Keratinocyte (primary cell): ENCODE measurements at regions not wholly inside any gene's neighbourhood (a gene's known extent, or its start where the extent isn't known, plus 50 kb on each side); places are given as distances from the start of the nearest gene placed in this dataset.

Experiments
- DNase-seq: peaks from one replicate; pipeline ENCODE4 v3.0.0-alpha.2; 2011; ENCODE audit warnings: low read depth, missing footprints, low spot score
- FAIRE-seq: peaks from 2 replicates; lab custom pipeline; 2011; peaks lifted over from hg19 to GRCh38; lab: Jason Lieb, UNC
- H2AFZ ChIP-seq: 2 replicates; pipeline ENCODE4 v1.6.0; 2012; ENCODE audit warnings: low read length, control low read depth, inconsistent platforms; ENCODE audit not compliant: control insufficient read depth
- H3K27ac ChIP-seq: 2 replicates; pipeline ENCODE4 v1.5.1; 2011; ENCODE audit warnings: low read length; ENCODE audit not compliant: control insufficient read depth, insufficient read depth
- H3K27me3 ChIP-seq: 3 replicates; pipeline ENCODE4 v1.6.0; 2011; ENCODE audit warnings: low read length; ENCODE audit not compliant: control insufficient read depth, insufficient read depth; ENCODE audit errors: extremely low read depth
- H3K36me3 ChIP-seq, 2 experiments: 2 replicates in 1 of 2; 3 replicates in 1 of 2; pipeline ENCODE4 v1.5.1; 2011; ENCODE audit warnings: low read length in 2 of 2, mild to moderate bottlenecking in 1 of 2; ENCODE audit not compliant: control insufficient read depth in 2 of 2, insufficient read depth in 2 of 2; ENCODE audit errors: extremely low read depth in 1 of 2
- H3K4me1 ChIP-seq: 3 replicates; pipeline ENCODE4 v1.5.1; 2011; ENCODE audit warnings: low read length; ENCODE audit not compliant: control insufficient read depth, insufficient read depth; ENCODE audit errors: extremely low read depth
- H3K4me2 ChIP-seq: 3 replicates; pipeline ENCODE4 v1.6.0; 2011; ENCODE audit warnings: low read depth, low read length; ENCODE audit not compliant: control insufficient read depth, insufficient read depth; ENCODE audit errors: extremely low read depth
- H3K4me3 ChIP-seq, 3 experiments: fragments of 200-600 bp in 1 of 3; sonication (generic) in 1 of 3; 2 replicates in 2 of 3; 3 replicates in 1 of 3; pipeline ENCODE4 v1.5.1; 2011 to 2016; ENCODE audit warnings: low read length in 3 of 3, mild to moderate bottlenecking in 3 of 3, control low read depth in 2 of 3, inconsistent platforms in 1 of 3, low read depth in 1 of 3, mixed read lengths in 1 of 3, mixed run types in 1 of 3, moderate library complexity in 1 of 3; ENCODE audit not compliant: control insufficient read depth in 2 of 3, insufficient read depth in 2 of 3; ENCODE audit errors: extremely low read depth in 1 of 3
- H3K79me2 ChIP-seq: 2 replicates; pipeline ENCODE4 v1.6.0; 2012; ENCODE audit warnings: low read length; ENCODE audit not compliant: control insufficient read depth, insufficient read depth
- H3K9ac ChIP-seq: 3 replicates; pipeline ENCODE4 v1.6.0; 2011; ENCODE audit warnings: low read length; ENCODE audit not compliant: control insufficient read depth, insufficient read depth; ENCODE audit errors: extremely low read depth
- H3K9me1 ChIP-seq: 3 replicates; pipeline ENCODE4 v1.6.0; 2011; ENCODE audit warnings: low read length; ENCODE audit not compliant: control insufficient read depth, insufficient read depth; ENCODE audit errors: extremely low read depth
- H3K9me3 ChIP-seq: 2 replicates; pipeline ENCODE4 v1.5.1; 2012; ENCODE audit warnings: low read depth, low read length; ENCODE audit not compliant: control insufficient read depth
- H4K20me1 ChIP-seq: 3 replicates; pipeline ENCODE4 v1.6.0; 2011; ENCODE audit warnings: low read length; ENCODE audit not compliant: control insufficient read depth, insufficient read depth; ENCODE audit errors: extremely low read depth
- EZH2 ChIP-seq: IDR thresholded peaks from one replicate; pipeline ENCODE4 v1.6.1; 2012; ENCODE audit warnings: inconsistent platforms, mild to moderate bottlenecking, low read length, moderate library complexity
- dilution Hi-C: fragments of 300-500 bp; cut with MboI; formaldehyde crosslinking; loops from one replicate; pipeline ENCODE4 v1.7.0; 2020; ENCODE audit warnings: low sequenced_read_pairs; ENCODE audit not compliant: extremely low pct_ligation_motif_present
- TF ChIP-seq, protein P1 (sequence below), 3 experiments: IDR thresholded peaks in 1 of 3; conservative IDR thresholded peaks in 1 of 3; optimal IDR thresholded peaks in 1 of 3; 2 replicates in 2 of 3; 3 replicates in 1 of 3; pipeline versions ENCODE3 to v1.5.1; 2011; ENCODE audit warnings: low read length in 3 of 3, mild to moderate bottlenecking in 3 of 3, moderate library complexity in 2 of 3, control low read depth in 1 of 3, inconsistent platforms in 1 of 3; ENCODE audit not compliant: insufficient read depth in 2 of 3; ENCODE audit errors: extremely low read depth in 1 of 3

DNA sequence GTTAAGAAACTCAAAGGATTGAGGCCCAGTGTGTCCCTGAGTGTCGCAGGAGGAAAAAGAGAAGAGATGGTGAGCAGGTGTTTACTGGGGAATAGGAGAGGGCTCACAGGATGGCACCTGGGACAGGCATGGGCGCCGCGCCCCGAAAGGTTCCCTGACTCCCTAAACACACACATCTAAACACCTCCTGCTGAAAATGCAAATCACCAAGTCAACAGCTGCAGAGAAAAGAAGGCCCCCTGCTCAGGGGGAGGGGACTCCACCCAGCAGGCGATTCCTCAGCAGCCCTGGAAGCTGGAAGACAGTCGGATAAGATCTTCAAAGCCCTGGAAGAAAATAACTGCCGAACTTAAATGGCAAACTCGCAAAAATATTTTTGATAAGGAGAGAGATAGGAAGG lies 377.2 kb downstream of the BRD1 start:
- no peaks in the 10 kb centered on the region for H3K9me1 ChIP-seq
- TF ChIP-seq, protein P1, sequence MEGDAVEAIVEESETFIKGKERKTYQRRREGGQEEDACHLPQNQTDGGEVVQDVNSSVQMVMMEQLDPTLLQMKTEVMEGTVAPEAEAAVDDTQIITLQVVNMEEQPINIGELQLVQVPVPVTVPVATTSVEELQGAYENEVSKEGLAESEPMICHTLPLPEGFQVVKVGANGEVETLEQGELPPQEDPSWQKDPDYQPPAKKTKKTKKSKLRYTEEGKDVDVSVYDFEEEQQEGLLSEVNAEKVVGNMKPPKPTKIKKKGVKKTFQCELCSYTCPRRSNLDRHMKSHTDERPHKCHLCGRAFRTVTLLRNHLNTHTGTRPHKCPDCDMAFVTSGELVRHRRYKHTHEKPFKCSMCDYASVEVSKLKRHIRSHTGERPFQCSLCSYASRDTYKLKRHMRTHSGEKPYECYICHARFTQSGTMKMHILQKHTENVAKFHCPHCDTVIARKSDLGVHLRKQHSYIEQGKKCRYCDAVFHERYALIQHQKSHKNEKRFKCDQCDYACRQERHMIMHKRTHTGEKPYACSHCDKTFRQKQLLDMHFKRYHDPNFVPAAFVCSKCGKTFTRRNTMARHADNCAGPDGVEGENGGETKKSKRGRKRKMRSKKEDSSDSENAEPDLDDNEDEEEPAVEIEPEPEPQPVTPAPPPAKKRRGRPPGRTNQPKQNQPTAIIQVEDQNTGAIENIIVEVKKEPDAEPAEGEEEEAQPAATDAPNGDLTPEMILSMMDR (optimal IDR thresholded peaks at IDR 0.05 in 1 of 3, IDR thresholded peaks at IDR 0.05 in 1 of 3, conservative IDR thresholded peaks at IDR 0.05 in 1 of 3; ENCODE audit: extremely low read depth in 1 of 3, insufficient read depth in 2 of 3, low read length in 3 of 3): no peak
- no peak for TF ChIP-seq EZH2
- no peaks in the 10 kb centered on the region for H3K4me1 ChIP-seq
- no peaks in the 10 kb centered on the region for H3K27me3 ChIP-seq
- dilution Hi-C loops: no loop called here
- H3K36me3 ChIP-seq: no peaks in the 10 kb centered on the region
- no peak overlapping the region for H2AFZ ChIP-seq
- no peak for FAIRE-seq
- no peak overlapping the region for H3K4me3 ChIP-seq
- H3K79me2 ChIP-seq: no peaks in the 10 kb centered on the region
- peaks cover 12% of the 10 kb centered on the region for H3K9me3 ChIP-seq
- no peaks in the 10 kb centered on the region for H4K20me1 ChIP-seq
- no peak overlapping the region for H3K9ac ChIP-seq
- no peak for DNase-seq
- H3K27ac ChIP-seq: no peak overlapping the region
- no peak overlapping the region for H3K4me2 ChIP-seq

GRCh38 chr22:49449811-49450446 lies 377.7 kb downstream of the BRD1 start:
- dilution Hi-C loops: no loop called here
- Histone ChIP-seq H3K4me1 (no peaks in the 10 kb centered on the region), H3K79me2 (no peaks in the 10 kb centered on the region), H3K36me3 (no peaks in the 10 kb centered on the region), H3K27me3 (no peaks in the 10 kb centered on the region), H3K9me1 (no peaks in the 10 kb centered on the region), H2AFZ (no peak overlapping the region), H4K20me1 (no peaks in the 10 kb centered on the region), H3K9ac (no peak overlapping the region), H3K27ac (no peak overlapping the region), H3K4me2 (no peak overlapping the region), H3K9me3 (peaks cover 10% of the 10 kb centered on the region), H3K4me3 (no peak overlapping the region)
- no peak for DNase-seq
- TF ChIP-seq EZH2: no peak
- TF ChIP-seq, protein P1 (optimal IDR thresholded peaks at IDR 0.05 in 1 of 3, IDR thresholded peaks at IDR 0.05 in 1 of 3, conservative IDR thresholded peaks at IDR 0.05 in 1 of 3; ENCODE audit: extremely low read depth in 1 of 3, insufficient read depth in 2 of 3, low read length in 3 of 3): no peak
- no peak for FAIRE-seq
